Mucosa of descending colon (tissue), 3 donors: ENCODE measurements at regions not wholly inside any gene's neighbourhood (a gene's known extent, or its start where the extent isn't known, plus 50 kb on each side); places are given as distances from the start of the nearest gene placed in this dataset.

Experiments
- ATAC-seq: fragments of 200-7000 bp; cut with Tn5 transposase; one replicate; pipeline ENCODE4 v1.9.1; 2020; ENCODE audit warnings: mild to moderate bottlenecking, moderate library complexity
- DNase-seq, 3 donors: peaks; one replicate each; pipeline ENCODE4 v3.0.0-alpha.2; 2020
- H3K36me3 ChIP-seq: fragments of 200-600 bp; one replicate; pipeline ENCODE4 v1.8.0; 2021; ENCODE audit warnings: low read depth, mild to moderate bottlenecking
- H3K4me1 ChIP-seq: fragments of 200-600 bp; one replicate; pipeline ENCODE4 v1.8.0; 2021; ENCODE audit warnings: low read depth, mild to moderate bottlenecking
- H3K4me3 ChIP-seq: fragments of 200-600 bp; one replicate; pipeline ENCODE4 v1.8.0; 2021; ENCODE audit warnings: mild to moderate bottlenecking
- H3K9me3 ChIP-seq: fragments of 200-600 bp; one replicate; pipeline ENCODE4 v1.8.0; 2021; ENCODE audit warnings: mild to moderate bottlenecking
- CTCF ChIP-seq: fragments of 200-600 bp; IDR thresholded peaks from one replicate; pipeline ENCODE4 v1.8.0; 2022; ENCODE audit warnings: antibody characterized with exemption, mild to moderate bottlenecking
- intact Hi-C, 2 donors: fragments of 100-400 bp; cut with DNase I in 1 of 2; cut with micrococcal nuclease in 1 of 2; formaldehyde crosslinking; loops; one replicate each; pipeline versions ENCODE4 v1.11.0 to v1.11.1; 2022; cut with DNase I, micrococcal nuclease
- donor health status: DM: no; HTN: no; CAD: no; lungs with moderate emphysema.
- donor health status: DM: no; HTN: no; CAD: no.
- donor health status: DM: no; HTN: yes; CAD: no.

GRCh38 chr15:70427167-70428120 is 329.7 kb upstream of the TLE3 start:
- peak; percentile 38 for ATAC-seq
- intact Hi-C loops: no loop called here

GRCh38 chr15:70426096-70426821 is 328.5 kb upstream of the TLE3 start:
- ATAC-seq (no peak), DNase-seq (no peak)
- intact Hi-C loops: no loop called here
- TF ChIP-seq CTCF: no peak
- H3K36me3 ChIP-seq: no peaks in the 10 kb centered on the region
- no peaks in the 10 kb centered on the region for H3K4me1 ChIP-seq
- no peaks in the 10 kb centered on the region for H3K9me3 ChIP-seq
- no peak overlapping the region for H3K4me3 ChIP-seq

More at GRCh38 chr15:70427167-70428120, 329.7 kb upstream of the TLE3 start:
- Histone ChIP-seq H3K4me1 (no peaks in the 10 kb centered on the region), H3K4me3 (no peak overlapping the region), H3K36me3 (no peaks in the 10 kb centered on the region), H3K9me3 (no peaks in the 10 kb centered on the region)
- TF ChIP-seq CTCF: no peak
- no peak for DNase-seq

GRCh38 chr15:70424937-70425411 is 327.3 kb upstream of the TLE3 start:
- H3K4me1 ChIP-seq: no peaks in the 10 kb centered on the region
- intact Hi-C loops: no loop called here
- H3K9me3 ChIP-seq: no peaks in the 10 kb centered on the region
- no peak for TF ChIP-seq CTCF
- no peak overlapping the region for H3K4me3 ChIP-seq
- DNase-seq (no peak), ATAC-seq (no peak)
- no peaks in the 10 kb centered on the region for H3K36me3 ChIP-seq

GRCh38 chr15:70423267-70423666 is 325.6 kb upstream of the TLE3 start:
- Histone ChIP-seq H3K4me1 (no peaks in the 10 kb centered on the region), H3K36me3 (no peaks in the 10 kb centered on the region), H3K4me3 (no peak overlapping the region), H3K9me3 (no peaks in the 10 kb centered on the region)
- intact Hi-C loops: no loop called here
- DNase-seq (no peak), ATAC-seq (no peak)
- no peak for TF ChIP-seq CTCF

GRCh38 chr15:70422342-70422741 is 324.6 kb upstream of the TLE3 start:
- DNase-seq (no peak), ATAC-seq (no peak)
- H3K36me3 ChIP-seq: no peaks in the 10 kb centered on the region

More at GRCh38 chr15:70422342-70422741, 324.6 kb upstream of the TLE3 start:
- no peak overlapping the region for H3K4me3 ChIP-seq
- no peaks in the 10 kb centered on the region for H3K9me3 ChIP-seq
- no peak for TF ChIP-seq CTCF
- intact Hi-C loops: no loop called here
- H3K4me1 ChIP-seq: no peaks in the 10 kb centered on the region
